SU-DHL-6 (cell line): ENCODE measurements at regions not wholly inside any gene's neighbourhood (a gene's known extent, or its start where the extent isn't known, plus 50 kb on each side); places are given as distances from the start of the nearest gene placed in this dataset.

Source experiments
- H2AFZ ChIP-seq: fragments of 200-600 bp; sonication (generic); 2 replicates; pipeline ENCODE4 v1.6.1; 2014; ENCODE audit warnings: low read depth, mild to moderate bottlenecking, moderate library complexity, mixed read lengths, antibody characterized with exemption, low read length; ENCODE audit not compliant: severe bottlenecking
- H3F3A ChIP-seq: fragments of 200-600 bp; shearing (Covaris generic); 2 replicates; pipeline ENCODE4 v1.6.0; 2016; ENCODE audit warnings: antibody characterized with exemption, mild to moderate bottlenecking; ENCODE audit not compliant: insufficient read depth
- H3K27ac ChIP-seq: fragments of 200-600 bp; sonication (generic); 2 replicates; pipeline ENCODE4 v1.5.1; 2016; ENCODE audit warnings: low read depth, mild to moderate bottlenecking, low read length, moderate library complexity, mixed read lengths
- H3K27me3 ChIP-seq: fragments of 200-600 bp; sonication (generic), shearing (Covaris generic); 2 replicates; pipeline ENCODE4 v1.6.0; 2014; ENCODE audit warnings: mild to moderate bottlenecking, low read length
- H3K36me3 ChIP-seq: fragments of 200-600 bp; sonication (generic); 2 replicates; pipeline ENCODE4 v1.6.1; 2014; ENCODE audit warnings: mild to moderate bottlenecking, low read length, mixed read lengths
- H3K4me2 ChIP-seq: fragments of 300-600, 200-600 bp; shearing (Covaris generic), sonication (generic); 2 replicates; pipeline ENCODE4 v1.6.0; 2014; ENCODE audit warnings: low read length, low read depth, mild to moderate bottlenecking; ENCODE audit not compliant: poor library complexity, severe bottlenecking
- H3K4me3 ChIP-seq: fragments of 200-600 bp; sonication (generic); 2 replicates; pipeline ENCODE4 v1.5.1; 2014; ENCODE audit warnings: antibody characterized with exemption, low read length, mild to moderate bottlenecking, mixed read lengths; ENCODE audit not compliant: insufficient read depth, poor library complexity, severe bottlenecking
- H3K79me2 ChIP-seq: fragments of 200-600 bp; sonication (generic); 2 replicates; pipeline ENCODE4 v1.6.1; 2014; ENCODE audit warnings: mild to moderate bottlenecking, low read length, moderate library complexity; ENCODE audit not compliant: insufficient read depth
- H3K9ac ChIP-seq: fragments of 200-600 bp; sonication (generic); 2 replicates; pipeline ENCODE4 v1.7.0; 2014; ENCODE audit warnings: mild to moderate bottlenecking, low read length
- H3K9me2 ChIP-seq: fragments of 200-600 bp; sonication (generic); replicated peaks from 2 replicates; pipeline ENCODE4 v1.6.1; 2014; ENCODE audit warnings: low read length; ENCODE audit not compliant: insufficient read depth
- H3K9me3 ChIP-seq: fragments of 200-600 bp; sonication (generic); 2 replicates; pipeline ENCODE4 v1.6.1; 2014; ENCODE audit warnings: low read length, mixed read lengths; ENCODE audit not compliant: insufficient read depth
- H4K20me1 ChIP-seq: fragments of 200-600 bp; sonication (generic); 2 replicates; pipeline ENCODE4 v1.6.1; 2014; ENCODE audit warnings: low read depth, mild to moderate bottlenecking, antibody characterized with exemption, low read length, moderate library complexity, mixed read lengths
- EZH2phosphoT487 ChIP-seq: fragments of 200-600 bp; sonication (generic), shearing (Covaris generic); conservative IDR thresholded peaks from 2 replicates; pipeline ENCODE4 v1.6.1; 2018; ENCODE audit warnings: mild to moderate bottlenecking, antibody characterized with exemption, low read length, moderate library complexity, mixed read lengths
- TF ChIP-seq, protein P1 (sequence below): fragments of 200-600 bp; sonication (generic); IDR thresholded peaks from one replicate; pipeline ENCODE4 v1.5.1; 2017; ENCODE audit warnings: antibody characterized with exemption, mild to moderate bottlenecking, low read length, moderate library complexity; ENCODE audit not compliant: insufficient read depth, poor library complexity, severe bottlenecking

DNA sequence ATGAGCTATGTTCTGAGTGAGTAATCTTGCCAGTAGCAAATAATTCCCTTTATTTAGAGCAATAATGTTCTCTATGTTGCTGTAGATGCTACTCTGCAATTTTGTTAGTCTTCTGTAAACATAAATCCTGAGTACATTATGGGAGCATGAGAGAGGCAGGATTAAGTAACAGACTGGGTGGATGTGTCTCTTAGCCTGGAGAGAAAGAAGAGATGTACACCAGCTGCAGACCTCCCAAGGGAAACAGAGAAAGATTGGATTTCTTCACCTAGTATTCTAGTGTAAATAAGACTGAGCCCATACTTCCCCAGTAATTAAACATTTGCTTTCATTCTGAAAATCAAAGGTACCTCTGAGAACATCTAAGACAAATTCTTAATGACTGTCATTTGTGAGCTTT is 564.0 kb downstream of the TRHDE start:
- H3K4me3 ChIP-seq: no peak overlapping the region
- H4K20me1 ChIP-seq: no peaks in the 10 kb centered on the region
- H3K27ac ChIP-seq: no peak overlapping the region
- no peaks in the 10 kb centered on the region for H3K27me3 ChIP-seq
- no peaks in the 10 kb centered on the region for H3K9me3 ChIP-seq
- no peaks in the 10 kb centered on the region for H3K9me2 ChIP-seq
- no peaks in the 10 kb centered on the region for H3F3A ChIP-seq
- H3K79me2 ChIP-seq: no peaks in the 10 kb centered on the region
- TF ChIP-seq, protein P1, sequence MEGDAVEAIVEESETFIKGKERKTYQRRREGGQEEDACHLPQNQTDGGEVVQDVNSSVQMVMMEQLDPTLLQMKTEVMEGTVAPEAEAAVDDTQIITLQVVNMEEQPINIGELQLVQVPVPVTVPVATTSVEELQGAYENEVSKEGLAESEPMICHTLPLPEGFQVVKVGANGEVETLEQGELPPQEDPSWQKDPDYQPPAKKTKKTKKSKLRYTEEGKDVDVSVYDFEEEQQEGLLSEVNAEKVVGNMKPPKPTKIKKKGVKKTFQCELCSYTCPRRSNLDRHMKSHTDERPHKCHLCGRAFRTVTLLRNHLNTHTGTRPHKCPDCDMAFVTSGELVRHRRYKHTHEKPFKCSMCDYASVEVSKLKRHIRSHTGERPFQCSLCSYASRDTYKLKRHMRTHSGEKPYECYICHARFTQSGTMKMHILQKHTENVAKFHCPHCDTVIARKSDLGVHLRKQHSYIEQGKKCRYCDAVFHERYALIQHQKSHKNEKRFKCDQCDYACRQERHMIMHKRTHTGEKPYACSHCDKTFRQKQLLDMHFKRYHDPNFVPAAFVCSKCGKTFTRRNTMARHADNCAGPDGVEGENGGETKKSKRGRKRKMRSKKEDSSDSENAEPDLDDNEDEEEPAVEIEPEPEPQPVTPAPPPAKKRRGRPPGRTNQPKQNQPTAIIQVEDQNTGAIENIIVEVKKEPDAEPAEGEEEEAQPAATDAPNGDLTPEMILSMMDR: no peak
- no peak for TF ChIP-seq EZH2phosphoT487
- H3K36me3 ChIP-seq: no peaks in the 10 kb centered on the region
- H3K4me2 ChIP-seq: no peak overlapping the region
- no peak overlapping the region for H2AFZ ChIP-seq
- H3K9ac ChIP-seq: no peak overlapping the region

DNA sequence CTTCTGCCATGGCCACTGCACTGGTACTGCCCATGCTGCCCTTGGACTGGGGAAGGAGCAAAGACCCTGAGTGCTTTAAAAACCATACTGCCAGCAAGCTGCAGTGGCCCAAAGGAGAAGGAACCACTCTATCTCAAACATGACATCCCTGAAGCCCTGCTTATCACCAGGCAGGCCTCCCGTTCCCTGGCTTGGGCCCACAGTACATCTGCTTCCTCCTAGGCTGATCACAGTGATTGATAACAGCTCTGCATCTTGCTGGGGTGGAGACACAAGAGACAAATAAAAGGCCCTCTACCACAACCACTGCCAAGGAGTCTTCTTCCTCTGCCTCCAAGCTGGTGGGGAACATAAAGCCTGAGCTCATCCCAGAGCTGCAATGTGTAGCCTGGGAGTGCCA is 567.5 kb downstream of the TRHDE start:
- H3K27me3 ChIP-seq: no peaks in the 10 kb centered on the region
- TF ChIP-seq, protein P1: no peak
- TF ChIP-seq EZH2phosphoT487: no peak
- H3K36me3 ChIP-seq: no peaks in the 10 kb centered on the region
- H3K4me2 ChIP-seq: no peak overlapping the region
- H2AFZ ChIP-seq: no peak overlapping the region
- no peak overlapping the region for H3K4me3 ChIP-seq
- no peaks in the 10 kb centered on the region for H3K79me2 ChIP-seq
- H3K9me3 ChIP-seq: no peaks in the 10 kb centered on the region
- no peaks in the 10 kb centered on the region for H3F3A ChIP-seq
- no peaks in the 10 kb centered on the region for H3K9me2 ChIP-seq
- no peak overlapping the region for H3K9ac ChIP-seq
- H4K20me1 ChIP-seq: no peaks in the 10 kb centered on the region
- no peak overlapping the region for H3K27ac ChIP-seq

DNA sequence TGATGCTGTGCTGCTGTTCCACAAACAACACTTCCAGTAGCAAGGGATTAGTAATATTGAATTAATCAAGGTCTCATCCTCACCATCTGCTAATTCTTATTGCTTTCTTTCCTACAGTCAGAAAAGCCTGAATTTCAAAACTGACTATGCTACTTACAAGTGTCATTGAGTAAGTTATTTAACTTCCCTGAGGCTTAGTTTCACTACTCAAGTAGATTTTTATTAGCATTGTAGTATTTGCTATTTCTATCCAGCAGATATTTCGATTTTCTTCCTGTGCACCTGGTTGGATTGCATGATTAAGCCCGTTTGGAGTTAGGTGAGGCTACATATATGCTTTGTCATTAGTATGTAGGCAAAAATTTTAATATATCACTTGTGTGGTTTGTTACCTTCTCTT is 591.5 kb downstream of the TRHDE start:
- H3K4me3 ChIP-seq: no peak overlapping the region
- no peaks in the 10 kb centered on the region for H3K36me3 ChIP-seq
- H3K4me2 ChIP-seq: no peak overlapping the region
- H3F3A ChIP-seq: no peaks in the 10 kb centered on the region
- TF ChIP-seq, protein P1: no peak
- TF ChIP-seq EZH2phosphoT487: no peak
- no peaks in the 10 kb centered on the region for H3K27me3 ChIP-seq
- no peaks in the 10 kb centered on the region for H3K79me2 ChIP-seq
- no peaks in the 10 kb centered on the region for H3K9me3 ChIP-seq
- no peak overlapping the region for H3K9ac ChIP-seq
- no peaks in the 10 kb centered on the region for H4K20me1 ChIP-seq
- no peak overlapping the region for H3K27ac ChIP-seq
- no peaks in the 10 kb centered on the region for H3K9me2 ChIP-seq
- H2AFZ ChIP-seq: no peak overlapping the region

DNA sequence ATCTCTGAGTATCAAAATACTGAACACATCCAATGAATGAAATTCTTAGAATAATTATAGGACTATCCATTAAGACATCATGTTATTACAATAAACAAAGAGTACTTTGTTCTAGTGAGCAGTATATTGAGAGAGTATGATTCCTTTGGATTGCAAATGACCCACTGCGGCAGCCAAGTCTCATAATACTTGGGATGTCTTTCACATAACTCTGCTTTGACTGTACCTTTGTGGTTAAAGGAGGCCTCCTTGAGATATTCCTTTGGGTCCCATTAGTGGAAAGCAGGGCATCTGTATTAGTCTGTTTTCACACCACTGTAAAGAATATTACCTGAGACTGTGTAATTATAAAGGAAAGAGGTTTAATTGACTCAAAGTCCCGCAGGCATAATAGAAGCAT is 593.8 kb downstream of the TRHDE start:
- no peaks in the 10 kb centered on the region for H3K36me3 ChIP-seq
- TF ChIP-seq, protein P1: no peak

More for the DNA sequence above, 593.8 kb downstream of the TRHDE start:
- no peaks in the 10 kb centered on the region for H3K79me2 ChIP-seq
- H3K27me3 ChIP-seq: no peaks in the 10 kb centered on the region
- H3K27ac ChIP-seq: no peak overlapping the region
- no peak overlapping the region for H3K4me3 ChIP-seq
- no peaks in the 10 kb centered on the region for H3F3A ChIP-seq
- no peak overlapping the region for H3K9ac ChIP-seq
- H3K4me2 ChIP-seq: no peak overlapping the region
- H2AFZ ChIP-seq: no peak overlapping the region
- H4K20me1 ChIP-seq: no peaks in the 10 kb centered on the region
- no peaks in the 10 kb centered on the region for H3K9me3 ChIP-seq
- no peaks in the 10 kb centered on the region for H3K9me2 ChIP-seq
